SJCRH30 (cell line): ENCODE measurements at regions not wholly inside any gene's neighbourhood (a gene's known extent, or its start where the extent isn't known, plus 50 kb on each side); places are given as distances from the start of the nearest gene placed in this dataset.

Experiments used
- DNase-seq, 2 experiments: peaks; one replicate each; pipeline ENCODE4 v3.0.0-alpha.2; 2015 to 2020
- H3K27ac ChIP-seq: fragments of 250-450 bp; sonication (Bioruptor Pico); 2 replicates; pipeline ENCODE4 v1.5.1; 2020; ENCODE audit warnings: mild to moderate bottlenecking, moderate library complexity
- H3K27me3 ChIP-seq: fragments of 250-450 bp; sonication (Bioruptor Pico); 2 replicates; pipeline ENCODE4 v1.5.1; 2020; ENCODE audit warnings: mild to moderate bottlenecking, moderate library complexity
- H3K36me3 ChIP-seq: fragments of 250-450 bp; sonication (Bioruptor Pico); 2 replicates; pipeline ENCODE4 v1.5.1; 2020; ENCODE audit warnings: mild to moderate bottlenecking, moderate library complexity
- H3K4me1 ChIP-seq: fragments of 250-450 bp; sonication (Bioruptor Pico); 2 replicates; pipeline ENCODE4 v1.5.1; 2020; ENCODE audit warnings: mild to moderate bottlenecking, moderate library complexity
- H3K4me3 ChIP-seq: fragments of 250-450 bp; sonication (Bioruptor Pico); 2 replicates; pipeline ENCODE4 v1.5.1; 2020; ENCODE audit warnings: mild to moderate bottlenecking, moderate library complexity
- H3K9me3 ChIP-seq: fragments of 250-450 bp; sonication (Bioruptor Pico); replicated peaks from 2 replicates; pipeline ENCODE4 v1.5.1; 2020; ENCODE audit warnings: mild to moderate bottlenecking, moderate library complexity

DNA sequence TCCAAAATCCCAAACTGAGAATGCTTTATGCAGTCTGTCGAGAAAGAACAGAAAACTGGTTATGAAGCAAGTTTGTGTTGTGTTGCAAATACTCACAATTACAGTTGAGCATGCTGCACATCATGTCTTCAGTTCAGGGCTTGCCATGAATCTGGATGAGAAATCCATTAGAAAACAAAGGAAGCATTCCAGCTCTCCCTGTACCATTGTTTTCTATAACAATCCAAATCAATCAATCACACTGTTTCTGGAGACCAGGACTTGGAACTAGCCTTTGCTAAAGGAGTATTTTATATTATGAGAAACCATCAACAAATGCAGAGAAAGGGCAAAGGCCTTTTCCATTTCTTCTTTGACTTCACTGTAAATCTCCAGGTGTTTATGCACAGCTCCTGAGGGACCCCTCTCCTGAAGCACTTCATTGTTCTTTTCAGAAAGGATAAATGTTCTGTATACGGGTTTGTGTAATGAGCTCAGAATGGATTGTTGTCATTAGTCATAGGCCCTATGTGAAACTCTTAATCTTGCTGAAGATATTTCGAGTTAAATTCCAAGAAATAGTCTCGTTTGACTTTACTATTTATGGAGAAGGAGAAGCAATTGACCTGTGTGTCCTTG is 364.7 kb upstream of the POM121L12 start:
- Histone ChIP-seq H3K4me1 (no peaks in the 10 kb centered on the region), H3K27me3 (peaks cover 12% of the 10 kb centered on the region; the same call in 1 of the 2 replicates), H3K27ac (no peak overlapping the region), H3K9me3 (no peaks in the 10 kb centered on the region), H3K4me3 (no peak overlapping the region), H3K36me3 (no peaks in the 10 kb centered on the region)
- DNase-seq: no peak

DNA sequence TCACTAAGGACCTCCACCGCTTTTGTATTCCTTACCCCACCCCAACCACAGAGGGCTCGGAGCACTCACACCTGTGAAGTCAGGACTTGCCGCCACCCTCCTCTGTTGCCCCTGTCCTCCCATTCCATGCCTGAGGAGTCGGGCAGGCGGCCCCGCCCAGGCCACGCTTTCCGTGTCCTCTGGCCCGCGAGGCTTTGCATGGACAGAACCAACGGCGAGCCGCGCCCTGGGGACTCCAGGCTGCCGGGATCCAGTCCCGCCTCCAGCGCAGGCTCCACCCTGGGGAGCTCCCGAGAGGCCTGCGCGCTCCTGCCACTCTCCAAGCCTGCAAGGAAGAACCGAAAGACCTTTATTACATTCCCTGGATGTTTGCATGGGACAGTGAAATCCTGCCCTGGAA is 366.4 kb upstream of the POM121L12 start:
- Histone ChIP-seq H3K27ac (no peak overlapping the region), H3K36me3 (no peaks in the 10 kb centered on the region), H3K9me3 (no peaks in the 10 kb centered on the region), H3K4me3 (no peak overlapping the region), H3K27me3 (peaks cover 12% of the 10 kb centered on the region; the same call in 1 of the 2 replicates), H3K4me1 (no peaks in the 10 kb centered on the region)
- no peak for DNase-seq

- no peaks in the 10 kb centered on the region for H3K4me1 ChIP-seq
- no peak overlapping the region for H3K27ac ChIP-seq
- H3K9me3 ChIP-seq: no peaks in the 10 kb centered on the region
- H3K4me3 ChIP-seq: no peak overlapping the region
- H3K27me3 ChIP-seq: peaks cover 12% of the 10 kb centered on the region; the same call in 1 of the 2 replicates
- DNase-seq: no peak
- H3K36me3 ChIP-seq: no peaks in the 10 kb centered on the region
These were observed 367.0 kb upstream of the POM121L12 start for GRCh38 chr7:52668435-52668834.

- no peak for DNase-seq
- Histone ChIP-seq H3K4me3 (no peak overlapping the region), H3K4me1 (no peaks in the 10 kb centered on the region), H3K36me3 (no peaks in the 10 kb centered on the region), H3K9me3 (no peaks in the 10 kb centered on the region), H3K27ac (no peak overlapping the region), H3K27me3 (no peaks in the 10 kb centered on the region; the same call in 1 of the 2 replicates)
These were observed 376.3 kb upstream of the POM121L12 start for GRCh38 chr7:52659178-52659577.

DNA sequence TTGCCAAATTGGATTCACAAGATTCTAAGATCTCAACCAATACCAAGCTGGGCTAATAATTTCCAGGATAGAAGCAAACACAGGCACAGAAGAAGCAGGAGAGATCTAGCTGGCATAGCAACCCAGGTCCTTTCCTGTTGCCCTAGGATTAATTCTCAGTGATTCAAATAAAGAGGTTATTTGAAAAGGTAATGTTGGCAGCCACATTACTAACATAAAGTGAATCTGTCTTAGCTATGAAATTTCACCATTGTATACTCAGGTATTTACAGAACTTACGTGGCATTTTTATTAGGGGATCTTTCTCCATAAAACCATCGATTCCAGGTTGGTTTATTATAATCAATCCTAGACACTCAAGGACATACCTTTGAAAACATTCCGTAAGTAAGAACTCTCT is 379.3 kb upstream of the POM121L12 start:
- Histone ChIP-seq H3K36me3 (no peaks in the 10 kb centered on the region), H3K27me3 (no peaks in the 10 kb centered on the region), H3K4me1 (no peaks in the 10 kb centered on the region), H3K9me3 (no peaks in the 10 kb centered on the region), H3K27ac (no peak overlapping the region), H3K4me3 (no peak overlapping the region)
- no peak for DNase-seq

GRCh38 chr7:52652621-52653020 is 382.8 kb upstream of the POM121L12 start:
- Histone ChIP-seq H3K27ac (no peak overlapping the region), H3K36me3 (no peaks in the 10 kb centered on the region), H3K27me3 (no peaks in the 10 kb centered on the region), H3K4me1 (no peaks in the 10 kb centered on the region), H3K4me3 (no peak overlapping the region), H3K9me3 (no peaks in the 10 kb centered on the region)
- no peak for DNase-seq

DNA sequence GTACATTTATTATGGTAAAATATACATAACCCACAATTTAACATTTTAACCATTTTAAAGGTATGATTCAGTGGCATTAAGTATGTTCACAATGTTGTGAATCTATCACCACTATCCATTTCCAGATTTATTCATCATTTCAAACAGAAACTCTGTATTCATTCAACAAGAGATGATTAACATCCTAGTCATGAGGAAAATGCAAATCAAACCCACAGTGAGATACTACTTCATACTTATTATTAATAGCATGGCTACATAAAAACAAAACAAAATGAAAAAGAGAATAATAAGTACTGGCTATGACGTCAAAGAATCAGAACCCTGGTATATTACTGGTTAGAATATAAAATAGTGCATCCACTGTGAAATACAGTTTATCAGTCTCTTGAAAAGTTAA is 386.6 kb upstream of the POM121L12 start:
- DNase-seq: no peak
- Histone ChIP-seq H3K36me3 (no peaks in the 10 kb centered on the region), H3K4me3 (no peak overlapping the region), H3K4me1 (no peaks in the 10 kb centered on the region), H3K27ac (no peak overlapping the region), H3K27me3 (no peaks in the 10 kb centered on the region), H3K9me3 (no peaks in the 10 kb centered on the region)

DNA sequence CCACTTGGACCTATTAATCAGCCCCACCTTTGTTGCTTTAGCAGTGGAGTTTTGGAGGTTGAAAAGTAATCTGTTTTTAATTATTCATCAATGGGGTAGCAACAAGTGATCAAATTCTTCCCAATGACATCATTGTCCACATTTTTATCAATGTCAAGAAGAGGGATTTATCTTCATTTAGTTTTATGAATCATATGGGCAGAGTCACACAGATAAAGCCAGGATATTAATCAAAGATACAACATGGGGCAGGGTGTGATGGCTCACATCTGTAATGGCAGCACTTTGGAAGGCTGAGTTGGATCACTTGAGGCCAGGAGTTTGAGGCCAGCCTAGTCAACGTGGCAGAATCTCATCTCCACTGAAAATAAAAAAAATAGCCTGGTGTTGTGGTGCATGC is 388.4 kb upstream of the POM121L12 start:
- DNase-seq: no peak
- no peaks in the 10 kb centered on the region for H3K36me3 ChIP-seq
- H3K27ac ChIP-seq: no peak overlapping the region
- H3K4me1 ChIP-seq: no peaks in the 10 kb centered on the region
- no peak overlapping the region for H3K4me3 ChIP-seq
- H3K27me3 ChIP-seq: no peaks in the 10 kb centered on the region
- no peaks in the 10 kb centered on the region for H3K9me3 ChIP-seq

DNA sequence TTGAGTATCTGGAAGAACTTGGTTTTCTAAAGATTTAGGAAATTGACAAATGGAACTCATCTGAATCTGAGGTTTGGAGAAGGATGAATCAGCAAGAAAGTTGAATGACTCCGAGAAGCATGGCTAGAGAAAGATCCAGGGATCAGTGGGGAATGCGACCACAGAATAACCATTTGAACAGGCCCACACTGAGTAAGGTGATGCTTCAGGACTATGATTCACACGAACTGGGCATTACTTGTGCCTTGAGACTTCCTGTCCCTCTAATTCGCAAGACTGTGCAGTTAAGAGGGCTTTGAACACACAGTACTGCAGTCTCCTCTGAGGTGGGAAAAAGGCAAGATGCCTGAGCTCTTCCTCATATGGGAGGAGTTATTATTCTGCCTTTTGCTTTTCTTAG is 395.5 kb upstream of the POM121L12 start:
- Histone ChIP-seq H3K27ac (no peak overlapping the region), H3K4me3 (no peak overlapping the region), H3K4me1 (no peaks in the 10 kb centered on the region), H3K9me3 (no peaks in the 10 kb centered on the region), H3K27me3 (no peaks in the 10 kb centered on the region), H3K36me3 (no peaks in the 10 kb centered on the region)
- DNase-seq: peak in 1 of 2 experiments; percentile 21

GRCh38 chr7:52639126-52639525 is 396.3 kb upstream of the POM121L12 start:
- H3K27me3 ChIP-seq: no peaks in the 10 kb centered on the region
- peak in 1 of 2 experiments; percentile 12 for DNase-seq
- no peaks in the 10 kb centered on the region for H3K4me1 ChIP-seq
- no peaks in the 10 kb centered on the region for H3K9me3 ChIP-seq
- no peak overlapping the region for H3K27ac ChIP-seq
- H3K36me3 ChIP-seq: no peaks in the 10 kb centered on the region
- no peak overlapping the region for H3K4me3 ChIP-seq

DNA sequence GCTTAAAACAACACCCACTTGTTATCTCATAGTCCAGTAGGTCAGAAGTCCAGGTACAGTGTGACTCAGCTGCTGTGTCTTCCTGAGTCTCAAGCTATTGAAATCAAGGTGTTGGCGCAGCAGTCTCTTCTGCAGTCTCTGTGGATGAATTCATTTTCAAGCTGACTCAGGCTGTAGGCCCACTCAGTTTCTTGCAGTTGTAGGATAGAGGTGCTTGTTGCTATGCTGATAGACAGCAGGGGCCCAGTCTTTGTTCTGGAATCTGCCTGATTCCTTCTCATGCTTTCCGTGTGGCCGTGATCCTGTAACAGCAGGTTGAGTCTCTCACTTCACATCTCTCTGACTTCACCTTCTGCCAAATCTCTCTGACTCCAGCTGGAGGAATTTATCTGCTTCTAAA is 400.4 kb upstream of the POM121L12 start:
- DNase-seq: no peak
- H3K4me1 ChIP-seq: no peaks in the 10 kb centered on the region
- H3K9me3 ChIP-seq: no peaks in the 10 kb centered on the region
- no peak overlapping the region for H3K27ac ChIP-seq
- no peak overlapping the region for H3K4me3 ChIP-seq
- H3K27me3 ChIP-seq: no peaks in the 10 kb centered on the region
- H3K36me3 ChIP-seq: no peaks in the 10 kb centered on the region

DNA sequence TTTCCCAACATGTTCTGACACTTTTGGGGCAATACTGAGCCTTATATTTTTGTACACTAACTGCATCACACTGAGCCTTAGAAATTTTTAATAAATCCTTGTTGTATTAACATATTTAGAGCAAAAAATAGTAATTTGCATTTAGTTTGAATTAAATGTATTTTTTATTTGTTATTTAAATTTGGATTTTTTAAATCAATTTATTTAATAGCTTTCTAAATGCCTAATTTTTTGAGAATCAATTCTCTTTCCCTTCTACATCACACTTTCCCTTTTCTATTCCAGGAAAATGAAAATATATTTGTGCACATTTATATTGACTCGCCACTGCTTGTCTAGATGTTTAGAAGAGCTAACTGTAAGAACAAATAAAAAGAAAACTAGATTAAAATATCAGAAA is 414.6 kb upstream of the POM121L12 start:
- Histone ChIP-seq H3K9me3 (no peaks in the 10 kb centered on the region), H3K27me3 (no peaks in the 10 kb centered on the region), H3K4me1 (no peaks in the 10 kb centered on the region), H3K27ac (no peak overlapping the region), H3K36me3 (no peaks in the 10 kb centered on the region), H3K4me3 (no peak overlapping the region)
- DNase-seq: no peak

- H3K27me3 ChIP-seq: no peaks in the 10 kb centered on the region
- no peak overlapping the region for H3K4me3 ChIP-seq
- no peaks in the 10 kb centered on the region for H3K9me3 ChIP-seq
- H3K4me1 ChIP-seq: no peaks in the 10 kb centered on the region
- no peak overlapping the region for H3K27ac ChIP-seq
- DNase-seq: no peak
- H3K36me3 ChIP-seq: no peaks in the 10 kb centered on the region
These were observed 418.9 kb upstream of the POM121L12 start for GRCh38 chr7:52616552-52616951.

DNA sequence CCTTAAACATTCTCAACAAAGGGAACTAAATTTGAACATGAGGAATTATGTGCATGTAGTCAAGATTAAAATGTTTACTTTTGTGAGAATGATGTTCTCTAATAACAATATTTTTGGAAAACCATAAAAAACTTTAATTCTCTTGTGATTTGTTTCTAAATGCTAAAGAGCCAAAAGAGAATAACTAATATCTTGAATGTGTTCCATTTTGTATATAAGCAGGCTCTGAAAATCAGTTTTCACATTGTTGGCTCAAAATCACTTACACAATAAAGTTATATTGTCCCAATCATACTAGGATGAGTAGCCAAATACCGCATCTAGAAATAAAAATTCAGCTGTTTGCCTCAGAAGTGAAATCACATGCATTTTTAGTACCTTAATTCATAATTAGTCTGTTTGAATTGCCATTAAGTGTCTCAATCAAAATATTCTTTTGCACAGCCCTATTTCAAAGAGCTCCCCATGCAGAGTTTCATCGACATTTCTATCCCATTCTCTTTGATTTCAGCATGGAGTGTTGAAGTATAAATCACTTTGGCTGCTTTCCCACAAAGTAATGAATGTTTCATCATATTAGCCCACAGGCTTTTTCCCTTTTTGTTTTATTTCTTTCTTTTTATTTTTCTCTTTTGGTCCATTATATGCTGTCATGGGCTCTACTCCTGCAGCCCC is 420.3 kb upstream of the POM121L12 start:
- Histone ChIP-seq H3K27me3 (no peaks in the 10 kb centered on the region), H3K9me3 (no peaks in the 10 kb centered on the region), H3K4me3 (no peak overlapping the region), H3K4me1 (no peaks in the 10 kb centered on the region), H3K27ac (no peak overlapping the region), H3K36me3 (no peaks in the 10 kb centered on the region)
- no peak for DNase-seq

- Histone ChIP-seq H3K27me3 (no peaks in the 10 kb centered on the region), H3K36me3 (no peaks in the 10 kb centered on the region), H3K4me3 (no peak overlapping the region), H3K4me1 (no peaks in the 10 kb centered on the region), H3K27ac (no peak overlapping the region), H3K9me3 (no peaks in the 10 kb centered on the region)
- no peak for DNase-seq
These were observed 425.9 kb upstream of the POM121L12 start for GRCh38 chr7:52609511-52609910.

- H3K36me3 ChIP-seq: no peaks in the 10 kb centered on the region
- no peaks in the 10 kb centered on the region for H3K27me3 ChIP-seq
- H3K4me3 ChIP-seq: no peak overlapping the region
- no peak for DNase-seq
- H3K9me3 ChIP-seq: no peaks in the 10 kb centered on the region; the same call in 1 of the 2 replicates
- H3K4me1 ChIP-seq: no peaks in the 10 kb centered on the region
- no peak overlapping the region for H3K27ac ChIP-seq
These were observed 442.7 kb upstream of the POM121L12 start for GRCh38 chr7:52592698-52593097.
